Neural progenitor cell (in vitro differentiated cells): ENCODE measurements at regions not wholly inside any gene's neighbourhood (a gene's known extent, or its start where the extent isn't known, plus 50 kb on each side); places are given as distances from the start of the nearest gene placed in this dataset.

Experiments used
- DNase-seq: peaks from one replicate; pipeline ENCODE4 v3.0.0-alpha.2; 2016; ENCODE audit warnings: low spot score
- H2AFZ ChIP-seq: fragments of 200-600 bp; sonication (generic); replicated peaks from 2 replicates; pipeline ENCODE4 v1.6.1; 2016; ENCODE audit warnings: antibody characterized with exemption
- H3F3A ChIP-seq: fragments of 200-600 bp; sonication (generic); 2 replicates; pipeline ENCODE4 v1.6.1; 2016; ENCODE audit warnings: antibody characterized with exemption, low read depth
- H3K27ac ChIP-seq: fragments of 200-600 bp; sonication (generic); 2 replicates; pipeline ENCODE4 v1.5.1; 2016; ENCODE audit warnings: mild to moderate bottlenecking
- H3K27me3 ChIP-seq: fragments of 200-600 bp; sonication (generic); 2 replicates; pipeline ENCODE4 v1.6.1; 2016; ENCODE audit warnings: mild to moderate bottlenecking, moderate library complexity
- H3K36me3 ChIP-seq: fragments of 200-600 bp; sonication (generic); 2 replicates; pipeline ENCODE4 v1.5.1; 2016
- H3K4me1 ChIP-seq: fragments of 200-600 bp; sonication (generic); 2 replicates; pipeline ENCODE4 v1.6.1; 2016; ENCODE audit warnings: mixed run types
- H3K4me2 ChIP-seq: fragments of 200-600 bp; sonication (generic); 2 replicates; pipeline ENCODE4 v1.6.1; 2016
- H3K4me3 ChIP-seq: fragments of 200-600 bp; sonication (generic); 2 replicates; pipeline ENCODE4 v1.5.1; 2016
- H3K79me2 ChIP-seq: fragments of 200-600 bp; sonication (generic); 2 replicates; pipeline ENCODE4 v1.6.1; 2016; ENCODE audit warnings: low read depth
- H3K9ac ChIP-seq: fragments of 200-600 bp; sonication (generic); 2 replicates; pipeline ENCODE4 v1.6.1; 2016
- H3K9me3 ChIP-seq: fragments of 200-600 bp; sonication (generic); 2 replicates; pipeline ENCODE4 v1.5.1; 2016; ENCODE audit warnings: low read depth
- H4K20me1 ChIP-seq: fragments of 200-600 bp; sonication (generic); 2 replicates; pipeline ENCODE4 v1.6.1; 2016; ENCODE audit warnings: low read depth
- H3K27ac Mint-ChIP-seq: 3 replicates; pipeline ENCODE4 v1.8.0; 2021; ENCODE audit warnings: mixed read lengths
- H3K27me3 Mint-ChIP-seq: 2 replicates; pipeline ENCODE4 v1.8.0; 2022; ENCODE audit warnings: low read depth, mild to moderate bottlenecking, inconsistent platforms, moderate library complexity, mixed read lengths; ENCODE audit not compliant: insufficient read depth
- H3K36me3 Mint-ChIP-seq: 3 replicates; pipeline ENCODE4 v1.8.0; 2021; ENCODE audit warnings: mixed read lengths
- H3K4me1 Mint-ChIP-seq: 3 replicates; pipeline ENCODE4 v1.8.0; 2021; ENCODE audit warnings: mixed read lengths
- H3K4me3 Mint-ChIP-seq: 3 replicates; pipeline ENCODE4 v1.8.0; 2021; ENCODE audit warnings: mild to moderate bottlenecking, moderate library complexity, mixed read lengths
- H3K9me3 Mint-ChIP-seq: 3 replicates; pipeline ENCODE4 v1.8.0; 2020; ENCODE audit warnings: mixed read lengths
- CTCF ChIP-seq: fragments of 200-600 bp; sonication (generic); IDR thresholded peaks from 2 replicates; pipeline ENCODE4 v1.5.1; 2017; ENCODE audit warnings: antibody characterized with exemption, mild to moderate bottlenecking
- EZH2 ChIP-seq: fragments of 200-600 bp; sonication (generic); IDR thresholded peaks from 2 replicates; pipeline ENCODE4 v1.6.1; 2017; ENCODE audit warnings: antibody characterized with exemption, mild to moderate bottlenecking, moderate library complexity
- EZH2phosphoT487 ChIP-seq: fragments of 200-600 bp; sonication (generic); IDR thresholded peaks from 2 replicates; pipeline ENCODE4 v1.6.1; 2017; ENCODE audit warnings: antibody characterized with exemption

- Mint-ChIP-seq H3K27me3 (no peaks in the 10 kb centered on the region), H3K4me1 (no peaks in the 10 kb centered on the region)
Measured at GRCh38 chr17:53150101-53150698, 672.5 kb upstream of the KIF2B start.

GRCh38 chr17:53149316-53149715 lies 673.4 kb upstream of the KIF2B start:
- Mint-ChIP-seq H3K27ac (no peak overlapping the region), H3K27me3 (no peaks in the 10 kb centered on the region), H3K36me3 (no peaks in the 10 kb centered on the region), H3K4me1 (no peaks in the 10 kb centered on the region), H3K4me3 (no peak overlapping the region), H3K9me3 (no peaks in the 10 kb centered on the region)
- H4K20me1 ChIP-seq: no peaks in the 10 kb centered on the region
- H3K36me3 ChIP-seq: no peaks in the 10 kb centered on the region
- H3K79me2 ChIP-seq: no peaks in the 10 kb centered on the region
- no peaks in the 10 kb centered on the region for H3K27me3 ChIP-seq
- no peak overlapping the region for H3K4me2 ChIP-seq
- H3K4me1 ChIP-seq: no peaks in the 10 kb centered on the region
- no peak for TF ChIP-seq CTCF
- no peak for TF ChIP-seq EZH2
- TF ChIP-seq EZH2phosphoT487: no peak
- no peaks in the 10 kb centered on the region for H3F3A ChIP-seq
- no peak overlapping the region for H3K9ac ChIP-seq
- DNase-seq: no peak
- H3K27ac ChIP-seq: no peak overlapping the region
- H3K9me3 ChIP-seq: no peaks in the 10 kb centered on the region
- peak overlapping the region; percentile 6 for H2AFZ ChIP-seq
- H3K4me3 ChIP-seq: no peak overlapping the region

More at GRCh38 chr17:53150101-53150698, 672.5 kb upstream of the KIF2B start:
- no peak overlapping the region for H3K4me3 Mint-ChIP-seq
- Histone ChIP-seq H4K20me1 (no peaks in the 10 kb centered on the region), H3K27me3 (no peaks in the 10 kb centered on the region), H3K4me2 (no peak overlapping the region), H2AFZ (no peak overlapping the region), H3K4me1 (no peaks in the 10 kb centered on the region), H3K27ac (no peak overlapping the region), H3K79me2 (no peaks in the 10 kb centered on the region), H3K9ac (no peak overlapping the region), H3F3A (no peaks in the 10 kb centered on the region), H3K9me3 (no peaks in the 10 kb centered on the region), H3K36me3 (no peaks in the 10 kb centered on the region), H3K4me3 (no peak overlapping the region)
- DNase-seq: peak; percentile 28
- H3K27ac Mint-ChIP-seq: no peak overlapping the region
- no peaks in the 10 kb centered on the region for H3K9me3 Mint-ChIP-seq
- H3K36me3 Mint-ChIP-seq: no peaks in the 10 kb centered on the region
- TF ChIP-seq CTCF (peak; percentile 53), EZH2phosphoT487 (no peak)

GRCh38 chr17:53148058-53148457 lies 674.7 kb upstream of the KIF2B start:
- Mint-ChIP-seq H3K27ac (no peak overlapping the region), H3K36me3 (no peaks in the 10 kb centered on the region), H3K4me1 (peaks cover under 1% of the 10 kb centered on the region), H3K9me3 (no peaks in the 10 kb centered on the region), H3K27me3 (no peaks in the 10 kb centered on the region), H3K4me3 (no peak overlapping the region)
- Histone ChIP-seq H3K9ac (no peak overlapping the region), H3K4me1 (peaks cover 7% of the 10 kb centered on the region), H2AFZ (no peak overlapping the region), H3K36me3 (no peaks in the 10 kb centered on the region), H3K27me3 (no peaks in the 10 kb centered on the region), H3K4me2 (no peak overlapping the region), H3K79me2 (no peaks in the 10 kb centered on the region), H3K4me3 (no peak overlapping the region), H4K20me1 (no peaks in the 10 kb centered on the region), H3K27ac (no peak overlapping the region), H3F3A (no peaks in the 10 kb centered on the region), H3K9me3 (no peaks in the 10 kb centered on the region)
- DNase-seq: no peak
- no peak for TF ChIP-seq CTCF
- TF ChIP-seq EZH2phosphoT487: no peak
- TF ChIP-seq EZH2: no peak
